ENCODE measurements at regions not wholly inside any gene's neighbourhood (a gene's known extent, or its start where the extent isn't known, plus 50 kb on each side); places are given as distances from the start of the nearest gene placed in this dataset.
A peak's percentile ranks its signal among the peaks of the same experiment; 100 is the strongest.

DNA sequence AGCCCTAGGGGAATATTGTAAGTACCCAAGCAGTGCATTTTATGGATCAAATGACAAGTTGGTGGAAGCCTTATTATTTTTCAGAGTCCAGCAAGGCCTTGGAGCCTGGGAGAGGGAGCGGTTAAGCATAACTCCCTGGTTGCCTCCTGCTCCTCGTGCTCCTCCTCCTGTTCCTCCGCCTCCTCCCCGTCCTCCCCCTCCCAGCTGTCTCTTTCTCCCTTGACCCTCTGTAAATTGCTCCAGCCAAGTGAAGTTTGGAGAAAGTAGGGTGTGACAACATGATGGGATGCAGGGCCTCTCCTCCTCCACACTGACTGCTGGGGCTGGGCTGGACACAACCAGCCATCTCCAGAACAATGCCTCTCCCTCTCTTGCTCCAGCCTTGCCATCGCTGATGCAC is 586.9 kb downstream of the CCDC171 start:
- peak overlapping the region; percentile 84 to 89 for H3K27ac ChIP-seq
- intact Hi-C loops (cut with DNase I; ENCODE audit: low total_unique reads): no loop called here

DNA sequence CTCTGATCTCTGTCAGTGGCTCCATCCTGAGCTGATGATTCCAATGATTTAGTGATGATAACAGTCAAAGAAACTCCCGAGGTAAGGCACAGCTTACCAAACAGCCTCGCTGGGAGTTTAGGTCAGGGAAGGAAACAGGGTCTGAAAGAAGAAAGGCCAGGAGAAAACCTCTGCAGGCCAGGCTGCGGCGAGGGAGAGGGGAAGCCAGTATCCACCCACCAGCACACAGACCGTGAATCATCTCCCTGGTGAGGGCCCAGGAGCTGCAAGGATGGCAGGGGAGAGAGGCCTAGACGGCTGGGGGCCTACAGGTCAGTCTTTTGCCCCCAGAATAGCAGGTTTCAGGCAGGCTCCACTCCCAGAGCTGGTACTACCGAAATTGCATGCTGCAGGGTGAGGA is 590.5 kb downstream of the CCDC171 start:
- Histone ChIP-seq H3K27ac (peak overlapping the region; percentile 84 to 89), H3K9me3 (no peaks in the 10 kb centered on the region), H3K27me3 (no peaks in the 10 kb centered on the region), H3K36me3 (no peaks in the 10 kb centered on the region), H3K4me1 (peaks cover 13 to 17% of the 10 kb centered on the region in 2 donors), H3K4me3 (no peak overlapping the region)
- DNase-seq: peak in 1 of 2 donors; percentile 47
- intact Hi-C loops (cut with DNase I; ENCODE audit: low total_unique reads): no loop called here
- no peak for TF ChIP-seq POLR2A (IDR thresholded peaks at IDR 0.05)
- TF ChIP-seq, protein P1, sequence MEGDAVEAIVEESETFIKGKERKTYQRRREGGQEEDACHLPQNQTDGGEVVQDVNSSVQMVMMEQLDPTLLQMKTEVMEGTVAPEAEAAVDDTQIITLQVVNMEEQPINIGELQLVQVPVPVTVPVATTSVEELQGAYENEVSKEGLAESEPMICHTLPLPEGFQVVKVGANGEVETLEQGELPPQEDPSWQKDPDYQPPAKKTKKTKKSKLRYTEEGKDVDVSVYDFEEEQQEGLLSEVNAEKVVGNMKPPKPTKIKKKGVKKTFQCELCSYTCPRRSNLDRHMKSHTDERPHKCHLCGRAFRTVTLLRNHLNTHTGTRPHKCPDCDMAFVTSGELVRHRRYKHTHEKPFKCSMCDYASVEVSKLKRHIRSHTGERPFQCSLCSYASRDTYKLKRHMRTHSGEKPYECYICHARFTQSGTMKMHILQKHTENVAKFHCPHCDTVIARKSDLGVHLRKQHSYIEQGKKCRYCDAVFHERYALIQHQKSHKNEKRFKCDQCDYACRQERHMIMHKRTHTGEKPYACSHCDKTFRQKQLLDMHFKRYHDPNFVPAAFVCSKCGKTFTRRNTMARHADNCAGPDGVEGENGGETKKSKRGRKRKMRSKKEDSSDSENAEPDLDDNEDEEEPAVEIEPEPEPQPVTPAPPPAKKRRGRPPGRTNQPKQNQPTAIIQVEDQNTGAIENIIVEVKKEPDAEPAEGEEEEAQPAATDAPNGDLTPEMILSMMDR (IDR thresholded peaks at IDR 0.05): no peak

More for the DNA sequence above, 586.9 kb downstream of the CCDC171 start:
- TF ChIP-seq, protein P1 (IDR thresholded peaks at IDR 0.05): no peak
- TF ChIP-seq POLR2A (IDR thresholded peaks at IDR 0.05): no peak
- Histone ChIP-seq H3K9me3 (no peaks in the 10 kb centered on the region), H3K27me3 (no peaks in the 10 kb centered on the region), H3K36me3 (no peaks in the 10 kb centered on the region), H3K4me3 (no peak overlapping the region), H3K4me1 (peaks cover 18 to 34% of the 10 kb centered on the region in 2 donors)
- DNase-seq: peak; percentile 86 to 93

DNA sequence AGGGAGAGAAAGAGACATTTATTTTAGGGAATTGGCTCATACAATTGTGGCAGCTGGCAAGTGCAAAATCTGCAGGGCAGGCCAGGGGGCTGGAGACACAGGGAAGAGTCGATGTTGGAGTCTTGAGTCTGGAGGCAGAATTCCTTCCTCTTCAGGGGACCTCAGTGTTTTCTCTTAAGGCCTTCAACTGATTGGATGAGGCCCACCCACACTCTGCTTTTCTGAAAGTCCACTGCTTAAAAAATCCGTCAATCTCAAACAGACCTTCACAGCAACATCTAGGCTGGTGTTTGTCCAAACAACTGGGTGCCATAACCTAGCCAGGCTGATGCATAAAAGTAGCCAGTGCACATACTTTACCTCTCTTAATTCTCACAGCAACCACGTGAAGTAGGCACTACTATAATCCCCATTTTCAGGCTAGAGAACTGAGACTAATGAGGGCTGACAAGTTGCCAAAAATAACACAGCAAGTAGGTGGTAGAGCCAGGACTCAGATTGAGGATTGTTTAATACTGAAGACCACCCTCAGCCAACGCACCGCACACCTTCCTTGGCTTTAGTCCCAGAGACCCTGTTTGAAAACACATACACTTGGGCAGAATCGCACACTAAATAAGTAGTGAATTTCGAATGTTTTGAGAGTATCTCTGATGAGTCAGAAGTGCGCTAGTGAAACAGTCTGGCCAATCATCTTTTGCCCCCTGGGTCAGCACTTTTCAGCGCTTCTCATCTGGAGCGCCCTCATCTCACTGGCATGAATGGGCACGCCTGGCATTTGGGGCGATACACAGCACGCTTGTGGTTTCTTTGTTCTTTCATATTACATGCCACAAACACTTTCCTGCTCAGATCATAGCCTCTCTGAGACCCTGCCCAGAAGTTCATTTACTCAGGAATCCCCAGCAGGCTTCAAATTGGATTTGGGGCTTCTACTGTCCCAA is 591.4 kb downstream of the CCDC171 start:
- no peak overlapping the region for H3K4me3 ChIP-seq
- peaks cover 10 to 11% of the 10 kb centered on the region in 2 donors for H3K4me1 ChIP-seq
- intact Hi-C loops (cut with DNase I; ENCODE audit: low total_unique reads): no loop called here
- no peaks in the 10 kb centered on the region for H3K36me3 ChIP-seq
- H3K27me3 ChIP-seq: no peaks in the 10 kb centered on the region
- peak overlapping the region; percentile 84 to 89 for H3K27ac ChIP-seq
- no peak for DNase-seq
- TF ChIP-seq POLR2A (IDR thresholded peaks at IDR 0.05): no peak
- TF ChIP-seq, protein P1 (IDR thresholded peaks at IDR 0.05): no peak
- no peaks in the 10 kb centered on the region for H3K9me3 ChIP-seq

DNA sequence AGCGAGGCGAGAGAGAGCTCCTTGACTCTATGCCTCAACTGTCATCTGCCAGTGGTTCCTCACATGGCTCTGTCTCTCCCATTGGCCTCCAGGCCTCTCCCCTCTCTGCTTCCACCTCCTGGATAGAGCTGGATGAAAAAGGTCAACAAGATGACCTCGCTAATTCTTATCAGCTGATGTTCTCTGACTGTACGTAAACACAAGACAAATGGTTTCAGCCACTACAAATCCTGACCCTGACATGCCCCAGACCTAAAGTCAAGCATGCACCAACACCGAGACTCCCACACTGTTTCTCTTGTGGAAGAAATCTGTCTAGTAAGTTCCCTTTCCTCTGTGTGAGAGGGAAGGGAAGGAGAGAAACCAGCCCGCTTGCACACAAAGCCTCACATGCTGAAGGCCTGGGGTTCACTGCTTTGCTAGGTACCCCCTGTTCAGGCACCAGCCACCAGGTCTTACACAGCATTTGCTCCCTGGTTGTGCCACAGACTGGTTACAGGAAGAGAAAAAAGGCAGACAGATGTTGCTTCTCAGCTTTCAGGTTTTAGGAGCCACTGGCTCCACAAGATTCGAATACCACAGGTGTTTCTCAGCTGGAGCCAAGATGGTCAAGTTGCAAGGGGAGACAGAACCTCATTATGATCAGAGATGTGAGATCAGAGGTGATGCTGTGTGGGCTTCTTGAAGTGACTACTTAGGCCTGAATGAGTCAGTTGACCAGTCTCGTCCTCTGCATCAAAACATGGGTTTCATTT is 592.5 kb downstream of the CCDC171 start:
- H3K9me3 ChIP-seq: no peaks in the 10 kb centered on the region
- peak overlapping the region; percentile 84 to 89 for H3K27ac ChIP-seq
- H3K36me3 ChIP-seq: no peaks in the 10 kb centered on the region
- peaks cover 0 to 6% of the 10 kb centered on the region in 2 donors for H3K4me1 ChIP-seq
- intact Hi-C loops (cut with DNase I; ENCODE audit: low total_unique reads): no loop called here
- H3K4me3 ChIP-seq: no peak overlapping the region
- DNase-seq: peak in 1 of 2 donors; percentile 58
- no peaks in the 10 kb centered on the region for H3K27me3 ChIP-seq
- no peak for TF ChIP-seq POLR2A (IDR thresholded peaks at IDR 0.05)
- TF ChIP-seq, protein P1 (IDR thresholded peaks at IDR 0.05): no peak

DNA sequence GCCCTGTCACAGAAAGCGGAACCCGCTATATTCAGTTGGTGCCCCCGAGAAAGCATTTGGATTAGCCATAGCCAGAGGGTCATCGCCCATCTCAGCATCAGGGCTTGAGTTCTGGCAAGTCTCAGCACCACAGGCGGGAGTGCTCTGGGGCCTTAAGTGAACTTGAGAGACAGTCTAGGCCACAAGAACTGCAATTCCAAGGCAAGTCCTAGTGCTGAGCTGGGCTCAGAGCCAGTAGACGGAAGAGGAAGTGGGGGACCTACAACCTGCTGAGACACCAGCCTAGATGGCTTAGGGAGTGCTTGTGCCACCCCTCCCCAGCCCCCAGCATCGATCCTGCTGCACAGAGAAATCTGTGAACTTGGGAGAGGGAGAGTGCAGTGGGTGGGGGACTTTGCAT is 594.9 kb downstream of the CCDC171 start:
- Histone ChIP-seq H3K4me3 (no peak overlapping the region), H3K9me3 (no peaks in the 10 kb centered on the region), H3K27me3 (no peaks in the 10 kb centered on the region), H3K4me1 (no peaks in the 10 kb centered on the region), H3K27ac (peak overlapping the region; percentile 28 to 40), H3K36me3 (no peaks in the 10 kb centered on the region)
- no peak for DNase-seq
- TF ChIP-seq, protein P1 (IDR thresholded peaks at IDR 0.05): no peak
- TF ChIP-seq POLR2A (IDR thresholded peaks at IDR 0.05): no peak
- intact Hi-C loops (cut with DNase I; ENCODE audit: low total_unique reads): no loop called here
